ENCODE measurements at regions not wholly inside any gene's neighbourhood (a gene's known extent, or its start where the extent isn't known, plus 50 kb on each side); places are given as distances from the start of the nearest gene placed in this dataset.

DNA sequence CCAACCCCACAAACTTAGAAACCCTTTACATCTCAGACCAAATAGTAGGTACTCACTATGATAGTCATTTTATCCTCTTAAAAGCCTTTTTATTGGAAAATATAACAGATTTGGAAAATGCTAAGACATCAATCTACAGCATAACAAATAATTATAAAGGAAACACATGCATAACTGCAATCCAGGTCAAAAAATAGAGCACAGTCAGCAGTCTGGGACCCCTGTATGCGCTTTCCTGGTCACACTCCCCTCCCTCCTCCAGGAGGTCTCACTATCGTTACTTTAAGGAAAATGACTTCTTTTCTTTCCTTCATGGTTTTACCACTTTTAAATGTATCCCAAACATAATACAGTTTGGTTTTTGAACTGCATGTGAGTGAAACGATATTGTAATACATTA lies 90.5 kb upstream of the CCDC150 start:
- WGBS, 2 donors = 79 to 89% methylated on average over 3 of the region's 3 CpGs
- Histone ChIP-seq H3K4me3 (no peak overlapping the region), H3K4me1 (no peaks in the 10 kb centered on the region), H3K27ac (no peak overlapping the region), H3K36me3 (replicated peaks in 1 of 2; ENCODE audit: insufficient read depth in 1 of 2, low read depth in 2 of 2) (no peaks in the 10 kb centered on the region), H3K9me3 (no peaks in the 10 kb centered on the region), H3K27me3 (no peaks in the 10 kb centered on the region)
- DNase-seq = no peak
- intact Hi-C loops (cut with DNase I) = no loop called here
- TF ChIP-seq, protein P1, sequence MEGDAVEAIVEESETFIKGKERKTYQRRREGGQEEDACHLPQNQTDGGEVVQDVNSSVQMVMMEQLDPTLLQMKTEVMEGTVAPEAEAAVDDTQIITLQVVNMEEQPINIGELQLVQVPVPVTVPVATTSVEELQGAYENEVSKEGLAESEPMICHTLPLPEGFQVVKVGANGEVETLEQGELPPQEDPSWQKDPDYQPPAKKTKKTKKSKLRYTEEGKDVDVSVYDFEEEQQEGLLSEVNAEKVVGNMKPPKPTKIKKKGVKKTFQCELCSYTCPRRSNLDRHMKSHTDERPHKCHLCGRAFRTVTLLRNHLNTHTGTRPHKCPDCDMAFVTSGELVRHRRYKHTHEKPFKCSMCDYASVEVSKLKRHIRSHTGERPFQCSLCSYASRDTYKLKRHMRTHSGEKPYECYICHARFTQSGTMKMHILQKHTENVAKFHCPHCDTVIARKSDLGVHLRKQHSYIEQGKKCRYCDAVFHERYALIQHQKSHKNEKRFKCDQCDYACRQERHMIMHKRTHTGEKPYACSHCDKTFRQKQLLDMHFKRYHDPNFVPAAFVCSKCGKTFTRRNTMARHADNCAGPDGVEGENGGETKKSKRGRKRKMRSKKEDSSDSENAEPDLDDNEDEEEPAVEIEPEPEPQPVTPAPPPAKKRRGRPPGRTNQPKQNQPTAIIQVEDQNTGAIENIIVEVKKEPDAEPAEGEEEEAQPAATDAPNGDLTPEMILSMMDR (IDR thresholded peaks at IDR 0.05) = no peak
- TF ChIP-seq POLR2A (IDR thresholded peaks at IDR 0.05) = no peak
- ATAC-seq = no peak

DNA sequence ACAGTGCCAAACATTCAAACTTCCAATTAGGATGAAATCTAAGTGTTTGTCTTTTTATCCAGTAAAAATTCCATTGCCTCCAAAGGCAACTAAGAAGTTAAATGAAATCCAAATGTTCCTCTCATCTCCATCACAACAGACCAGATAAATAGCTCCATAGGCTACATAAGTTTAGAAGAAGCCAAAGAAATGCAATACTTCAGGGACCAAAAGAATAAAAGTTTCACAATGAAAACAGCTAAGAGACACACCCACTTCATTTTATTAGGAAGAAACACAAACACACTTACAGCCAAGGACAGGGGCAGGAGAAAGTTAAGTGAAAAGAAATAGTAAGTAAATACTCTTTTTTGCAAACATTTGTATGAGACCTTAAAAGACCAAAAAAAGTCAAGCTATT lies 88.5 kb upstream of the CCDC150 start:
- intact Hi-C loops (cut with DNase I) = no loop called here
- Histone ChIP-seq H3K4me1 (no peaks in the 10 kb centered on the region), H3K9me3 (no peaks in the 10 kb centered on the region), H3K36me3 (replicated peaks in 1 of 2; ENCODE audit: insufficient read depth in 1 of 2, low read depth in 2 of 2) (no peaks in the 10 kb centered on the region), H3K4me3 (no peak overlapping the region), H3K27ac (no peak overlapping the region), H3K27me3 (no peaks in the 10 kb centered on the region)
- ATAC-seq (no peak), DNase-seq (no peak)
- TF ChIP-seq POLR2A (IDR thresholded peaks at IDR 0.05) = no peak
- TF ChIP-seq, protein P1 (IDR thresholded peaks at IDR 0.05) = no peak

DNA sequence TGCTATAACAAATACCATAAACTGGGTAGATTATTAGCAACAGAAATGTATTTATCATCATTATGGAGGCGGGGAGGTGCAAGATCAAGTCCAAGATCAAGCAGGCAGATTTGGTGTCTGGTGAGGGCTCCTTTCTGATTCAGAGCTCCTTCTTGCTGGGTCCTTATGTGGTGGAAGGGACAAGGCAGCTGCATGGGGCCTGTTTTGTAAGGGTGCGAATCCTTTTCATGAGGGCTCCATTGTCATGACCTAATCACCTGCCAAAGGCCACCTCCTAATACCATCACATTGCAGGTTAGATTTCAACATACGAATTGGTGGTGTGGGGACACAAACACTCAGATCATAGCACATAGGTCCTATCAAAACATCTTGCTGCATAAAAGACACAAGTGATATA lies 84.4 kb upstream of the CCDC150 start:
- no peak overlapping the region for H3K27ac ChIP-seq
- intact Hi-C loops (cut with DNase I) = no loop called here
- WGBS, 2 donors = 72 to 80% methylated on average over 2 to 3 of the region's 3 CpGs
- H3K4me1 ChIP-seq = no peaks in the 10 kb centered on the region
- no peak overlapping the region for H3K4me3 ChIP-seq
- ATAC-seq (no peak), DNase-seq (no peak)
- no peaks in the 10 kb centered on the region for H3K9me3 ChIP-seq
- no peak for TF ChIP-seq POLR2A (IDR thresholded peaks at IDR 0.05)
- TF ChIP-seq, protein P1 (IDR thresholded peaks at IDR 0.05) = no peak
- no peaks in the 10 kb centered on the region for H3K36me3 ChIP-seq (replicated peaks in 1 of 2; ENCODE audit: insufficient read depth in 1 of 2, low read depth in 2 of 2)
- H3K27me3 ChIP-seq = no peaks in the 10 kb centered on the region

DNA sequence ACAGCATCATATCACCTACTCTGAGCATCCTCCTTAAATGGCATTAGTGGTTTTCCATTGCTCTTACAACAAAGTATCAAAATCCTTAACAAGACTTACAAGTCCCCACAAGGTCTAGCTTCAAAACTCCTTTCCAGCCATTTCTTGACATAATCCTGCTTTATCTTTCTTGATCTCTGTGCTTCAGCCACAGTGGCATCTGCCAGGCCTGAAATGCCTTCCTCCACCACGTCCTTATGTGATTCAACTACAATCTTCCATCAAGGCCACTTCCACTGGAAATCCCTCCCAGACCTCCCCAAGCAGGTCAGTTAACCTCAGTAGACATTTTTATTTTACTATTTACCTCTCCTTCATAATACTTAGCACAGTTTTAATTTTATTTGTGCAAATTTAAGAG lies 83.8 kb upstream of the CCDC150 start:
- Histone ChIP-seq H3K4me1 (no peaks in the 10 kb centered on the region), H3K27ac (no peak overlapping the region), H3K27me3 (no peaks in the 10 kb centered on the region), H3K4me3 (no peak overlapping the region), H3K36me3 (replicated peaks in 1 of 2; ENCODE audit: insufficient read depth in 1 of 2, low read depth in 2 of 2) (no peaks in the 10 kb centered on the region), H3K9me3 (peaks cover 0 to 1% (median 0%) of the 10 kb centered on the region in 3 donors)
- intact Hi-C loops (cut with DNase I) = no loop called here
- DNase-seq = no peak
- whole genome bisulfite sequencing, 2 donors = 50 to 56% methylated on average over 1 of the region's 1 CpG
- ATAC-seq = no peak
- no peak for TF ChIP-seq POLR2A (IDR thresholded peaks at IDR 0.05)
- TF ChIP-seq, protein P1 (IDR thresholded peaks at IDR 0.05) = no peak

DNA sequence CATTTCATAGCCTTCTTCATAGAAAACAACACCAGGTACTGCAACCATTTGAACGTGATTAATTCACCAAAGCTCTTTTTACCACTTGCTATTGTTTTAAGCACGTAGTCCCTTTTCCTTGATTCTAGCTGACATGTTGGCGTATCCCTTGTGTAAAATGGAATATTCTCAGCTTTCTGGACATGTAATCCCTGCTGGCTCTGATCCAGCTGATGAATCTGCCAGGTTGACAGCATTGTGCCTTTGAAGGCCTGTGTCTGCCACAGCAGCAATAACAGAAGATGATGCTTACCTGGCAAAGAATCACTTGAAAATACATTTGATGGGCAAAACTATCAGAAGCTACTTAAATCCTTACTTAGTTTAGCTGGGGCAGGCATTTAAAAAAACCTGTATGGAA lies 81.0 kb upstream of the CCDC150 start:
- Histone ChIP-seq H3K27ac (no peak overlapping the region), H3K9me3 (peaks cover 0 to 7% (median 0%) of the 10 kb centered on the region in 3 donors), H3K27me3 (no peaks in the 10 kb centered on the region), H3K4me1 (no peaks in the 10 kb centered on the region), H3K4me3 (no peak overlapping the region), H3K36me3 (replicated peaks in 1 of 2; ENCODE audit: insufficient read depth in 1 of 2, low read depth in 2 of 2) (no peaks in the 10 kb centered on the region)
- DNase-seq (no peak), ATAC-seq (no peak)
- TF ChIP-seq, protein P1 (IDR thresholded peaks at IDR 0.05) = no peak
- no peak for TF ChIP-seq POLR2A (IDR thresholded peaks at IDR 0.05)
- intact Hi-C loops (cut with DNase I) = no loop called here
- WGBS, 2 donors = 59 to 77% methylated on average over 3 of the region's 3 CpGs
